ENCODE measurements at regions not wholly inside any gene's neighbourhood (a gene's known extent, or its start where the extent isn't known, plus 50 kb on each side); places are given as distances from the start of the nearest gene placed in this dataset.

DNA sequence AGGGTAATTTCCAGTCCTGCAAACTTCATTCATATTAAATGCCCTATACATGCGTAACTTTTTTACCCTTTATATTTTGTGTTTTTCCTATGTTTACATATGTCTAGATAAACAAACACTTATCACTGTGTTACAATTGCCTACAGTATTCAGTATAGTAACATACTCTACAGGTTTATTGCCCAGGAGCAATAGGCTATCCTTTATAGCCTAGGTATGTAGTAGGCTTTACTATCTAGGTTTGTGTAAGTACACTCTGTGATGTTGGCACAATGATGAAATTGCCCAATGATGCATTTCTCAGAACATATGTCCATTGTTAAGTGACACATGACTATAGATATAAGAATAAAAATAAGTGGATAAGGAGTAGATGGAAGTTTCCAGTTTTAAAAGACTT lies 345.5 kb upstream of the C1orf87 start:
- H3K27me3 Mint-ChIP-seq (ENCODE audit: low read depth) = no peaks in the 10 kb centered on the region
- H3K27ac Mint-ChIP-seq = no peak overlapping the region
- H3K9me3 Mint-ChIP-seq = no peaks in the 10 kb centered on the region
- H3K4me1 Mint-ChIP-seq (ENCODE audit: low read depth) = no peaks in the 10 kb centered on the region
- no peaks in the 10 kb centered on the region for H3K36me3 Mint-ChIP-seq (ENCODE audit: low read depth)
- no peak overlapping the region for H3K4me3 Mint-ChIP-seq

DNA sequence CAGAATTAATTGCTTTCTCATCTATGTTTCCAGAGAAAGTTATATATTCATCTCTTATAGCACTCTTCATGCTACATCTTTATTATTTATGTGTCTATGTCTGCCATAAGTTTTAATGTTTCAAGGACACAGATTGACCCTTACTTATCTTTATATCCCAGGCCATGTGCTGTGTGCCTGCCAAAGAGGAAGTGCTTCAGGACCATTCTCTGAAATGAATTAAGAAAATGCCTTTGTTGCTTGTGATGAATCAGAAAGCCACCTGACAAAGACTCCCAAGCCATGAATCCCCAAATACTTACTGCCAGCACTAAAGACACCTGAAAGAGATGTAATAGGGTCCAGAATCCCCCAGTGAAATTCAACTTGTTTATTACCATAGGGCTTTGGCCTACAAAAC lies 342.1 kb upstream of the C1orf87 start:
- Mint-ChIP-seq H3K9me3 (no peaks in the 10 kb centered on the region), H3K27ac (no peak overlapping the region), H3K4me1 (ENCODE audit: low read depth) (no peaks in the 10 kb centered on the region), H3K4me3 (no peak overlapping the region), H3K27me3 (ENCODE audit: low read depth) (no peaks in the 10 kb centered on the region), H3K36me3 (ENCODE audit: low read depth) (no peaks in the 10 kb centered on the region)

DNA sequence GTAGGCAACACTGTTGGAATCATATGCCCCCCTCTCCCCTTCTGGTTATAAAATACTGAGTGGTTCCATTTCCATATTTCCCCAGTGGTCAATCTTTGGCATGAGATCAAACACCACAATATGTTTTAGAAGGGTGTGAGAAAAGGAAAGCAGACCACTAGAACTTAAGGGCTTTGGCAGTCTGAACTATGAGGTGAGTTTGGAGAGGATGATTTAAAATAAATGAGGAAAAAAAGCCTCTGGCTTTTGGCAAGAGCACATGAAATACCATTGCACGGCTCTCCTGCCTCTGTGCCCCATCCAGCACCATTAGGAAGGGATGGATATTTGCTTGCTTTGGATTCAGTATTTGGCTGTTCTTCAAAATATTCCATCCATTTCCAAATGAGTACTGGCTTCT lies 339.5 kb upstream of the C1orf87 start:
- no peaks in the 10 kb centered on the region for H3K27me3 Mint-ChIP-seq (ENCODE audit: low read depth)
- no peak overlapping the region for H3K4me3 Mint-ChIP-seq
- no peaks in the 10 kb centered on the region for H3K4me1 Mint-ChIP-seq (ENCODE audit: low read depth)
- no peaks in the 10 kb centered on the region for H3K9me3 Mint-ChIP-seq
- no peaks in the 10 kb centered on the region for H3K36me3 Mint-ChIP-seq (ENCODE audit: low read depth)
- H3K27ac Mint-ChIP-seq = no peak overlapping the region

DNA sequence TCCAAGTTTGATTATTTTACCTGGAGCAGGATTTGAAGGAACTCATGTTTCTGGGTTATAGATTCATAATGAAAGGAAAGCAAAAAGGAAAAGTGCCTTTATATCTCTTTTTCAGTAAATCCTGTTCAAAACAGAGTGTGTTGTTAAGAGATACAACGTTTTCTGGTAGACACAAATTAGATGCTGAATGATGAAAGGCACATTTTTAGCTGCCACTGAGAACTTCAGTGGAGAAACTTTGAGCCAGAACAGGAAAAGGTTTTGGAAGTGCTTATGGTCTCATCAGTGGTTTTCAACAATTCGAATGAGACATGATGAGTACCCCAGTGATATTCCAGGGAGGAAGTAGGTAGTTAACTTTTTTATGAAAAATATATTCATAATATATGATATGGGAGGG lies 338.0 kb upstream of the C1orf87 start:
- Mint-ChIP-seq H3K4me1 (ENCODE audit: low read depth) (no peaks in the 10 kb centered on the region), H3K4me3 (no peak overlapping the region), H3K27ac (no peak overlapping the region), H3K36me3 (ENCODE audit: low read depth) (no peaks in the 10 kb centered on the region), H3K27me3 (ENCODE audit: low read depth) (no peaks in the 10 kb centered on the region), H3K9me3 (no peaks in the 10 kb centered on the region)

DNA sequence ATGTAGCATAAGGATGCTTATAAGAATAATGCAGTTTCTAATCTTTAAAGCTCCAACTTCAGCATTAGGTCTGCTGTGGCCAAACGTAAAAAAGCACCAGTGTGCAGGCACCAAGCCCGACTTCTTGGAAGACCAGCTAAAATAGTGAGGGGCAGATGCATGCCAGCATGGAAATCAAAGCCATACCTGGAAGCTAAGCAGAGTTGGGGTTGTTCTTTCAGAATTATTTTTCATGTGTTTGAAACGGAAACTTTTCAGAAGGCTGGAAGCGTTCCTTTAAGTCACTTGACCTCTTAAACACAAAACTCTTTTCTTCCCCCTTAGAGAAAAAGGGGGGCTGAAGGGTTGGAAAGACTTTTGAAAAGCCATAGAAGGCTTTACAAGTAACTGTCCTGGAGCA lies 329.2 kb upstream of the C1orf87 start:
- H3K27ac Mint-ChIP-seq = no peak overlapping the region
- no peaks in the 10 kb centered on the region for H3K9me3 Mint-ChIP-seq
- H3K4me1 Mint-ChIP-seq (ENCODE audit: low read depth) = no peaks in the 10 kb centered on the region
- H3K4me3 Mint-ChIP-seq = no peak overlapping the region
- no peaks in the 10 kb centered on the region for H3K36me3 Mint-ChIP-seq (ENCODE audit: low read depth)
- no peaks in the 10 kb centered on the region for H3K27me3 Mint-ChIP-seq (ENCODE audit: low read depth)

DNA sequence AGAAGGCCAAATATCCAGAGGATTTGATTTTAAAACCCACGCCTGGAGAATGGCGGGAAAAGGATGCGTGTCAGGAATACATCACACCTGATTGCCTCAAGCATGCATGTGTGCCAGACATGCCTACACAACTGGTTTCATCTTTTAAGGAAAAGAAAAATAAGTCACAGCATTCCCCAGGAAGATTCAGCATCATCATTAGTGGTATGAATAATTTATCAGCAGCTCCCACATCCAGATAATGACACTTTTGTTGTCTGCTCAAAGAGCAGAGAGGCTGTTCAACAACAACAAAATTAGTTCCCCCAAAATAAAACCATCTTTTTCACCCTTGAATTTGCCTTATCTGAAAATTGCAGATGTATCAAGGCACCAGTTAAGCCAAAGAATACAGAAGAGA lies 328.6 kb upstream of the C1orf87 start:
- Mint-ChIP-seq H3K36me3 (ENCODE audit: low read depth) (no peaks in the 10 kb centered on the region), H3K9me3 (no peaks in the 10 kb centered on the region), H3K27me3 (ENCODE audit: low read depth) (no peaks in the 10 kb centered on the region), H3K4me1 (ENCODE audit: low read depth) (no peaks in the 10 kb centered on the region), H3K4me3 (no peak overlapping the region), H3K27ac (no peak overlapping the region)

DNA sequence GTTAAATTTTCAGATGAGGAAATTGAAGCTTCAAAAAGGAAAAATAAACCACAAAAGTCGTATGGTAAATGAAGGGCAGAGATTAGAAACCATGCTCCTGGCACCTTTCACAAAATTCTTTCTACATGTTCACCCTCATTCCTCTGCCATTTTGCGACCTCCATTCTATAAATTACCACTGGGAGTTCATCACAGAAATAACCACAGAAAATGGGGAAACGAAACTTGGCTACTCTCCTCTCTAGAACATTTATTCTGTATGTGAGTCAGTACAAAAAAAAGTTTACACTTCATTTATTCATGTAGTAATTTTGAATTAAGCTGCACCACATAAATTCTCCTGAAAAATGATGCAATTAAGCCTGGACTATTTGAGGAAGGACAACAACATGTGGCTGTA lies 320.9 kb upstream of the C1orf87 start:
- no peak overlapping the region for H3K4me3 Mint-ChIP-seq
- H3K27me3 Mint-ChIP-seq (ENCODE audit: low read depth) = no peaks in the 10 kb centered on the region
- no peaks in the 10 kb centered on the region for H3K4me1 Mint-ChIP-seq (ENCODE audit: low read depth)
- H3K9me3 Mint-ChIP-seq = no peaks in the 10 kb centered on the region
- no peaks in the 10 kb centered on the region for H3K36me3 Mint-ChIP-seq (ENCODE audit: low read depth)
- no peak overlapping the region for H3K27ac Mint-ChIP-seq

DNA sequence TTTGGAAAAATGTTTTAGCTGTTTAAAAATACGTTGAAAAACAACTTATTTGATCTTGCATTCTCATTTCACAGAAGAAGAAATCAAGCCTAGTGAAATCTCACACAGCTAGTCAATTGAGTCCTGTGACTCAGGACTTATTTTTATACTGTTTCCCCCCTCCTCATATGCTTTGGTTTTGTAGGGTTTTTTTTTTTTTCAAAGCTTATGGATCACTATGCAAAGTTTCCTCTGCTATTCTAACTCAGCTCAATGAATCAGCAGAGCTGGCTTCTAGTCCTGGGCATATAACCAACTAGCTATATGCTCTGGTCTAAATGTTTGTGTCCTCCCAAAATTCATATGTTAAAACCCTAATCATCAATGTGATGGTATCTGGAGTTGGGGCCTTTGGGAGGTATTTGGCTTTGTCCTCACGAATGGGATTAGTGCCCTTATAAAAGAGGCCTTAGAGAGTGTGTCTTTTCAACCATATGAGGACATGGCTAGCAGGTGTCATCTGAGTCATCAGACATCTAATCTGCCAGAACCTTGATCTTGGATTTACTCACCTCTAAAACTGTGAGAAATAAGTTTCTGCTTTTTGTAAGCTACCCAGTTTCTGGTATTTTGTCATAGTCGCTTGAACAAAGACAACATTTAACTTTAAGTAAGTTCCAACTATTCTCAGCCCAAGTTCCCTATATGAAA lies 317.2 kb upstream of the C1orf87 start:
- Mint-ChIP-seq H3K27me3 (ENCODE audit: low read depth) (no peaks in the 10 kb centered on the region), H3K27ac (no peak overlapping the region), H3K9me3 (no peaks in the 10 kb centered on the region), H3K36me3 (ENCODE audit: low read depth) (no peaks in the 10 kb centered on the region), H3K4me1 (ENCODE audit: low read depth) (no peaks in the 10 kb centered on the region), H3K4me3 (no peak overlapping the region)

DNA sequence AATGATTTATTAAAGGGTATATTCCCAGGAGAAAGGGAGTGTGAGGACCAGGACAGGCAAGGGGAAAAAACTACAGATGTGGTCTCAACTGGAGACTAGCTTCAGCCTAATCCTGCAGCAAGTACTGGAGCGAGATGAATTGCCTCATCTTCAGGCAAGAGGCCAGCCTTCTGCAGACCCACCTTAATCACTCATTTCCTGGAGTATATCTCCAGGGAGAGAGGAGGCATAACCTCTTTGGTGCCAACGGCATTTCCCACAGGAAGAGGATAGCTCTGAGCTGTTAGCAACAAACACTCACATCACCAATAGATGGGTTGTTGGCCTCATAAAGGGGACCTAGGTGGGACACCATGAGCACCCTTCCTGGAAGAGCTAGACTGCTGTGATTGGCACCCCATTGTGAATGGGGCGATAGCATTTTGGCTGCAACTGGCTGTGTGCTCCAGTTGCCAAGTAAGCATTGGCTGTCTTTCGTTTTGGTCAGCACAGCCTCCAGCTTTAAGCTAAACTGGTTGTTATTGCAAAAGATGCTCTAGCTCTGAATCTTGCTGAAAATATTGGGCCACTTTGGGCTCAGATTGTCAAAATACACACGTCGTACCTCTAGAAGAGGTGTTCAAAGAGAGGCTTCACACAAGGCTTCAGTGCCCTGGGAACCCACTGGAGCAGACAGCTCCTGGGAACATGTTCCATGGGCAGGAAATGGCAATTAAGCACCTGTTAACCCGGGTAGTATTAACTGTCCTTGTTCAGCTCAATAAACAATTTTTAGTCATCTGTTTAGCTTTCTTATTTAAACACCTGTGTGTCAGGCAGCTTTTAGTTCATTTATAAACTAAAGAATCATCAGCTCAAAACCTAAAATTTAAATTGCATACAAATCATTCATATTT lies 314.8 kb upstream of the C1orf87 start:
- no peaks in the 10 kb centered on the region for H3K36me3 Mint-ChIP-seq (ENCODE audit: low read depth)
- H3K4me3 Mint-ChIP-seq = no peak overlapping the region
- H3K27me3 Mint-ChIP-seq (ENCODE audit: low read depth) = no peaks in the 10 kb centered on the region
- no peaks in the 10 kb centered on the region for H3K4me1 Mint-ChIP-seq (ENCODE audit: low read depth)
- H3K9me3 Mint-ChIP-seq = no peaks in the 10 kb centered on the region
- no peak overlapping the region for H3K27ac Mint-ChIP-seq

DNA sequence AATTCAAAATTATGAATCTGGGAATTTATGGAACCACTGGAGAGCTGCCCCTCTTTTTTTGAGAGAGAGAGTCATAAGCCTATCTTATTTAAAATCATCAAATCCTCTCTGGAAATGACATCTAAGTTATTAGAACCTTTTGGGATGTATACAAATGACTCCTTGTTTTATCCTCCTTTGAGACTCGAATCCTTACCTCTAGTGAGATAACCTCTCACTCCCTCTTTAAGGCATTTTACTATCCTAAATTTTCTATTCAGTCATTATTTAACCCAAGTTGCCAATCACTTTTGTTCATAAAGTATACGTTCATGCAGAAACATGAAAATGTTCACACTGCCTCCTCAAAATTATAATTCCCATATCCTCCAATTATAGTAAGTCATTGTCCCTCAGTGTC lies 313.6 kb upstream of the C1orf87 start:
- Mint-ChIP-seq H3K9me3 (no peaks in the 10 kb centered on the region), H3K36me3 (ENCODE audit: low read depth) (no peaks in the 10 kb centered on the region), H3K4me3 (no peak overlapping the region), H3K4me1 (ENCODE audit: low read depth) (no peaks in the 10 kb centered on the region), H3K27me3 (ENCODE audit: low read depth) (no peaks in the 10 kb centered on the region), H3K27ac (no peak overlapping the region)

DNA sequence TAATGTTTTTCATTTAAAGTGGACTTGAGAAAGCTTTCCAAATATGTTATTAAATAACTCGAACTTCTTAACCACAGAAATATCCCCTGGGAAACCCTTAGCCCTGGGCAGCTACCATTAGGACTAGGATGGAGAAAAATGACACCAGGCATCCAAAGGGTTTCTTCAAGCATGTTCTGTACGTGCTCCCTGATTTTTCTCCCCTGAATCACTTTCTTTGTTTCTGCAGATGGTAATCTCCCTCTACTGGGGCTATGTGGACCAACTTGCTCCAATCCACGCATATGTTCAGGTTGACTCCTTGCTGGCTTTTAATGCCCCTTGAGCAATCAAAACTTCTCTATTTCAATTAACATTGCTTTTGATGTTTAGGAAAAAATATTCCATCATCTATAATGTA lies 312.7 kb upstream of the C1orf87 start:
- Mint-ChIP-seq H3K36me3 (ENCODE audit: low read depth) (no peaks in the 10 kb centered on the region), H3K4me1 (ENCODE audit: low read depth) (no peaks in the 10 kb centered on the region), H3K9me3 (no peaks in the 10 kb centered on the region), H3K27ac (no peak overlapping the region), H3K4me3 (no peak overlapping the region), H3K27me3 (ENCODE audit: low read depth) (no peaks in the 10 kb centered on the region)

DNA sequence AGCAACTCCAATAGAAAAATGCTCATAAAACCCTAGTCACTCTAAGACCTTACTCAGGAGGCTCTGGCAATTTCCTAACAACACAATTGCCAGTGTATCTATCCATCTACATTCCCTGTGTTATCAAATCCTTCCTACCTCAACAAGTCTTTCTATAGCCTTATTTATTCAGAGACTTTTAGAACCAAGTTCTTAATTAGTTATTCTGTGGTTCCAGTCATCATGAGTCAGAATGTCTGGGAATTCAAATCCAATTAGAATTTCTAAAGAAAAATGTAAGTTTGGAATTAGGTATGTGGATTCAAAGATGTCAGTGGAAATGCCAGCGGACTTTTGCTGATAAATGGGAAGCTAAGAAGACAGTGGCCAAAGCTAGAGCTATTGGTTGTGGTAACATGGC lies 302.6 kb upstream of the C1orf87 start:
- Mint-ChIP-seq H3K4me3 (no peak overlapping the region), H3K36me3 (ENCODE audit: low read depth) (no peaks in the 10 kb centered on the region), H3K4me1 (ENCODE audit: low read depth) (no peaks in the 10 kb centered on the region), H3K27ac (no peak overlapping the region), H3K27me3 (ENCODE audit: low read depth) (no peaks in the 10 kb centered on the region), H3K9me3 (no peaks in the 10 kb centered on the region)

DNA sequence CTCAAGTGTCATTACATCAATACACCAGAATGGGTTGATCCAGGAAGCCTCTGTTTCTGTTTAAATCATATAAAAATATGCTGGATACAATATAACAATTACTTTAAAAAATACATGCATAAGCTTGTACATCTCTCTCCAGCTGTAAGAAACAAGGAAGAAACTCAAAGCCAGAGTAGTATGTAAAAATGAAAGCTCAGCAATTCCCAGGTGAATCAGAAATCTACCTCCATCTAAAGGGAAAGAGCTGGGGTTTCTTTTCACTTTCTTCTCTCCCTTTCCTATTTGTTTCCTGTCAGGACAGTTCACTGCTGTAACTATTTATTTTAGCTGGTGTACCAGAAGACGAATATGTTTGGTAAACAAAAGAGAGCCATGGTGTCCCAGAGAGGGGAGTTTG lies 301.0 kb upstream of the C1orf87 start:
- Mint-ChIP-seq H3K27me3 (ENCODE audit: low read depth) (no peaks in the 10 kb centered on the region), H3K27ac (no peak overlapping the region), H3K4me3 (no peak overlapping the region), H3K9me3 (no peaks in the 10 kb centered on the region), H3K4me1 (ENCODE audit: low read depth) (no peaks in the 10 kb centered on the region), H3K36me3 (ENCODE audit: low read depth) (no peaks in the 10 kb centered on the region)

DNA sequence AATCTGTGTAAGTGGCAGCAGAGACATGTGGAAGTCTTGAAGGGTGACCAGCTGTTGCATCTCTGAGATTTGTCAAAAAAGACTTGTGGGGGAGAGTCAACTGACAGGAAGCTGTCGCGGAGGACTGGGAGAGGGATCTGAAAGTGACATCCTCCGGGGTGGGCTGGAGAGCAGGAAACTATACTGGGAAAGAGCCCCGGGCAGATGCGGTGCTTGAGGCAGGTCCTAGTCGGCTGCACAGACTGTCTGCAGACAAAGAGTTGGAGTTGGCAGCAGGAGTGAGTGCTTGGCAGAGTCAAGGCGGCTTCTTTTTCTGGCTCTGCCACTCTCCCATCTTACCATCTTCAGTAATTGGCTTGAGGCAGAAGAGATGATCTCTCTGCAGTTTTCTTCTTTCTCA lies 294.0 kb upstream of the C1orf87 start:
- Mint-ChIP-seq H3K9me3 (no peaks in the 10 kb centered on the region), H3K27ac (no peak overlapping the region), H3K27me3 (ENCODE audit: low read depth) (no peaks in the 10 kb centered on the region), H3K4me1 (ENCODE audit: low read depth) (no peaks in the 10 kb centered on the region), H3K4me3 (no peak overlapping the region), H3K36me3 (ENCODE audit: low read depth) (no peaks in the 10 kb centered on the region)

DNA sequence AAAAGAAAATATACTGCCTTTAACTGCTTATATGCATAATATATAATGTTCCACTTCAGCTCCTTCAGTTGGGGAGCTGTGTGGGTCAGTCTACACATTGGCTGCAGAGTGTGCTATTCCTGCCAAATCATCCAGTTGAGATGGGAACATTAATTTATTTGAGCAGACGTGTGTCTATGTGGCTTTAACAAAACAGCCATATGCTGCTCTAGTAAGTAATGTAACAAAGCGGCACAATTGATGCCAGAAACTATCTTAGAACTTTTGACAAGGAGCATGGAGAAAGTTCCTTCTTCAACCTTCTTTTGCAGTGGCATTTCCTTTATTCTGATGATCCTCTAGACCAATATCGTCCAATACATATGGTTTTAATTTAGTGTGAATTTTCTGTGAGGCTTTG lies 285.9 kb upstream of the C1orf87 start:
- Mint-ChIP-seq H3K27me3 (ENCODE audit: low read depth) (no peaks in the 10 kb centered on the region), H3K9me3 (no peaks in the 10 kb centered on the region), H3K27ac (no peak overlapping the region), H3K4me3 (no peak overlapping the region), H3K4me1 (ENCODE audit: low read depth) (no peaks in the 10 kb centered on the region), H3K36me3 (ENCODE audit: low read depth) (no peaks in the 10 kb centered on the region)

Data from T-helper 1 cell treated with Interleukin-12 subunit alpha and Interleukin-12 subunit beta and Interleukin-4 antibody, amounts not matched to agents 30 μg/mL and 1 μg/mL, for 36 hours (primary cell).